GM23338 (cell line): ENCODE measurements at regions not wholly inside any gene's neighbourhood (a gene's known extent, or its start where the extent isn't known, plus 50 kb on each side); places are given as distances from the start of the nearest gene placed in this dataset.

Experiments
- CREB1 ChIP-seq: fragments of 250-450 bp; sonication (Bioruptor Pico); IDR thresholded peaks from 2 replicates; pipeline ENCODE4 v1.5.0; 2020; ENCODE audit warnings: low read depth, mild to moderate bottlenecking, moderate library complexity
- EZH2 ChIP-seq: fragments of 200-600 bp; sonication (generic); IDR thresholded peaks from one replicate; pipeline ENCODE4 v1.8.0; 2017; ENCODE audit warnings: antibody characterized with exemption, mild to moderate bottlenecking, low read depth; ENCODE audit not compliant: unreplicated experiment
- EZH2phosphoT487 ChIP-seq: fragments of 200-600 bp; sonication (generic); IDR thresholded peaks from one replicate; pipeline ENCODE4 v1.8.1; 2018; ENCODE audit warnings: antibody characterized with exemption; ENCODE audit not compliant: unreplicated experiment
- JUNB ChIP-seq: IDR thresholded peaks from one replicate; pipeline ENCODE4 v1.6.1; 2016; ENCODE audit warnings: antibody characterized with exemption; ENCODE audit not compliant: unreplicated experiment
- POLR2AphosphoS5 ChIP-seq: IDR thresholded peaks from 2 replicates; pipeline ENCODE4 v1.6.1; 2016; ENCODE audit warnings: antibody characterized with exemption, low read depth
- STAT1 ChIP-seq: IDR thresholded peaks from one replicate; pipeline ENCODE4 v1.6.1; 2016; ENCODE audit warnings: antibody characterized with exemption; ENCODE audit not compliant: unreplicated experiment
- TF ChIP-seq, protein P1 (sequence below), 2 experiments: fragments of 200-600 bp in 1 of 2; sonication (generic) in 1 of 2; conservative IDR thresholded peaks; 2 replicates each; pipeline versions ENCODE4 v1.5.1 to v1.6.1; 2016 to 2017; ENCODE audit warnings: antibody characterized with exemption in 2 of 2, low read depth in 2 of 2, mild to moderate bottlenecking in 2 of 2, moderate library complexity in 1 of 2
- TF ChIP-seq, protein P2 (sequence below): IDR thresholded peaks from one replicate; pipeline ENCODE4 v1.6.1; 2018; ENCODE audit warnings: antibody characterized with exemption; ENCODE audit not compliant: unreplicated experiment

- TF ChIP-seq POLR2AphosphoS5 (no peak), EZH2 (no peak), STAT1 (no peak), CREB1 (CRISPR knock-in tag) (no peak), EZH2phosphoT487 (no peak), JUNB (no peak)
- TF ChIP-seq, protein P1, sequence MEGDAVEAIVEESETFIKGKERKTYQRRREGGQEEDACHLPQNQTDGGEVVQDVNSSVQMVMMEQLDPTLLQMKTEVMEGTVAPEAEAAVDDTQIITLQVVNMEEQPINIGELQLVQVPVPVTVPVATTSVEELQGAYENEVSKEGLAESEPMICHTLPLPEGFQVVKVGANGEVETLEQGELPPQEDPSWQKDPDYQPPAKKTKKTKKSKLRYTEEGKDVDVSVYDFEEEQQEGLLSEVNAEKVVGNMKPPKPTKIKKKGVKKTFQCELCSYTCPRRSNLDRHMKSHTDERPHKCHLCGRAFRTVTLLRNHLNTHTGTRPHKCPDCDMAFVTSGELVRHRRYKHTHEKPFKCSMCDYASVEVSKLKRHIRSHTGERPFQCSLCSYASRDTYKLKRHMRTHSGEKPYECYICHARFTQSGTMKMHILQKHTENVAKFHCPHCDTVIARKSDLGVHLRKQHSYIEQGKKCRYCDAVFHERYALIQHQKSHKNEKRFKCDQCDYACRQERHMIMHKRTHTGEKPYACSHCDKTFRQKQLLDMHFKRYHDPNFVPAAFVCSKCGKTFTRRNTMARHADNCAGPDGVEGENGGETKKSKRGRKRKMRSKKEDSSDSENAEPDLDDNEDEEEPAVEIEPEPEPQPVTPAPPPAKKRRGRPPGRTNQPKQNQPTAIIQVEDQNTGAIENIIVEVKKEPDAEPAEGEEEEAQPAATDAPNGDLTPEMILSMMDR (conservative IDR thresholded peaks at IDR 0.05; ENCODE audit: low read depth in 2 of 2) = no peak
- TF ChIP-seq, protein P2, sequence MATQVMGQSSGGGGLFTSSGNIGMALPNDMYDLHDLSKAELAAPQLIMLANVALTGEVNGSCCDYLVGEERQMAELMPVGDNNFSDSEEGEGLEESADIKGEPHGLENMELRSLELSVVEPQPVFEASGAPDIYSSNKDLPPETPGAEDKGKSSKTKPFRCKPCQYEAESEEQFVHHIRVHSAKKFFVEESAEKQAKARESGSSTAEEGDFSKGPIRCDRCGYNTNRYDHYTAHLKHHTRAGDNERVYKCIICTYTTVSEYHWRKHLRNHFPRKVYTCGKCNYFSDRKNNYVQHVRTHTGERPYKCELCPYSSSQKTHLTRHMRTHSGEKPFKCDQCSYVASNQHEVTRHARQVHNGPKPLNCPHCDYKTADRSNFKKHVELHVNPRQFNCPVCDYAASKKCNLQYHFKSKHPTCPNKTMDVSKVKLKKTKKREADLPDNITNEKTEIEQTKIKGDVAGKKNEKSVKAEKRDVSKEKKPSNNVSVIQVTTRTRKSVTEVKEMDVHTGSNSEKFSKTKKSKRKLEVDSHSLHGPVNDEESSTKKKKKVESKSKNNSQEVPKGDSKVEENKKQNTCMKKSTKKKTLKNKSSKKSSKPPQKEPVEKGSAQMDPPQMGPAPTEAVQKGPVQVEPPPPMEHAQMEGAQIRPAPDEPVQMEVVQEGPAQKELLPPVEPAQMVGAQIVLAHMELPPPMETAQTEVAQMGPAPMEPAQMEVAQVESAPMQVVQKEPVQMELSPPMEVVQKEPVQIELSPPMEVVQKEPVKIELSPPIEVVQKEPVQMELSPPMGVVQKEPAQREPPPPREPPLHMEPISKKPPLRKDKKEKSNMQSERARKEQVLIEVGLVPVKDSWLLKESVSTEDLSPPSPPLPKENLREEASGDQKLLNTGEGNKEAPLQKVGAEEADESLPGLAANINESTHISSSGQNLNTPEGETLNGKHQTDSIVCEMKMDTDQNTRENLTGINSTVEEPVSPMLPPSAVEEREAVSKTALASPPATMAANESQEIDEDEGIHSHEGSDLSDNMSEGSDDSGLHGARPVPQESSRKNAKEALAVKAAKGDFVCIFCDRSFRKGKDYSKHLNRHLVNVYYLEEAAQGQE = no peak
These were observed 133.4 kb upstream of the TTC29 start for GRCh38 chr4:147078875-147079658.
